ENCODE measurements at regions not wholly inside any gene's neighbourhood (a gene's known extent, or its start where the extent isn't known, plus 50 kb on each side); places are given as distances from the start of the nearest gene placed in this dataset.

DNA sequence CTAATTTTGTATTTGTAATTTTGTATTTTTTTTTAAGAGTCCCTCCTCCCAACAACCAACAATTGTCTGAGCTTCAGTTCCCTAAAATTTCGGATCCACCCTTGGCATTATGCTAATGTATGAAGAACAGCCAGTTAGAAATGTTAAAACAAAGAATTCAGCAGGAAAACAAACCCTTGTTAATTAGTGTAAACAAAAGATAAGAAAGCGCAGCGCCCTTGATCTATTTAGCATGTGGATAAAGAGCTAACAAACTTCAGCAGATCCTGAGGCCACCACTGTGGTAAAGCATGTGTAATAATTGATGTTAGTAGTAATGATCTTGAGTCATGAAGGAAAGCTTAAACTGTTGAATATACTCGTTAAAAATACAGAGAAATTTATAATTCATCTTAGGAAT lies 199.8 kb downstream of the TMX1 start:
- no peak overlapping the region for H3K18ac ChIP-seq (ENCODE audit: extremely low read depth, low read length)
- H3K27me3 ChIP-seq (replicated peaks in 1 of 4; ENCODE audit: control insufficient read depth in 3 of 4, extremely low read depth in 1 of 4, insufficient read depth in 3 of 4, low read length in 3 of 4): no peaks in the 10 kb centered on the region
- H2BK20ac ChIP-seq (ENCODE audit: low read length): no peak overlapping the region
- FAIRE-seq: no peak
- H2BK15ac ChIP-seq (ENCODE audit: low read length): no peak overlapping the region
- H2BK120ac ChIP-seq (replicated peaks; ENCODE audit: low read depth, low read length): no peak overlapping the region
- H3K14ac ChIP-seq (ENCODE audit: insufficient read length): no peak overlapping the region
- no peaks in the 10 kb centered on the region for H4K20me1 ChIP-seq (replicated peaks in 1 of 2; ENCODE audit: control insufficient read depth in 1 of 2, insufficient read depth in 2 of 2, low read length in 2 of 2)
- DNase-seq (ENCODE audit: low read depth in 1 of 2, low spot score in 2 of 2): no peak
- H2BK12ac ChIP-seq (ENCODE audit: low read depth, low read length): no peak overlapping the region
- H3K23me2 ChIP-seq (ENCODE audit: low read depth, low read length): no peaks in the 10 kb centered on the region
- no peak overlapping the region for H3K4me2 ChIP-seq (ENCODE audit: insufficient read depth in 1 of 2, low read depth in 2 of 2, low read length in 2 of 2)
- H3K79me2 ChIP-seq (ENCODE audit: control insufficient read depth in 1 of 2, insufficient read depth in 2 of 2, low read length in 2 of 2): no peaks in the 10 kb centered on the region
- no peak overlapping the region for H2AK5ac ChIP-seq (ENCODE audit: low read depth, low read length)
- H3K9ac ChIP-seq (replicated peaks in 1 of 4; ENCODE audit: extremely low read depth in 1 of 4, low read depth in 3 of 4, low read length in 3 of 4): no peak overlapping the region
- no peak overlapping the region for H3K56ac ChIP-seq (replicated peaks; ENCODE audit: insufficient read length, low read depth, low read length)
- no peak overlapping the region for H3K27ac ChIP-seq (ENCODE audit: low read depth, low read length)
- ChIA-PET CTCF (ENCODE audit: partially characterized antibody) (interaction anchor here (1.2 kb wide), 1 partner anchor 18 kb away, joined by 3 read pairs; no protein-coding TSS in a partner anchor), POLR2A (ENCODE audit: partially characterized antibody) (no interaction called here)
- H4K91ac ChIP-seq (replicated peaks; ENCODE audit: insufficient read length, low read length): no peak overlapping the region
- H3K4me1 ChIP-seq (replicated peaks in 1 of 4; ENCODE audit: control insufficient read depth in 3 of 4, insufficient read depth in 4 of 4, low read length in 3 of 4): 0 out of 7 replicates have a peak, but pooled peaks cover 0 to 3% (median 0%) of the 10 kb centered on the region in 4 experiments
- H3K23ac ChIP-seq (ENCODE audit: insufficient read length): no peak overlapping the region
- H4K5ac ChIP-seq (ENCODE audit: insufficient read length, low read depth, low read length): no peak overlapping the region
- H3K79me1 ChIP-seq (ENCODE audit: low read depth, low read length): no peaks in the 10 kb centered on the region
- 46% methylated on average over 4 of the region's 4 CpGs; no CpG with 5 or more reads in 1 of the 2 experiments for WGBS, 2 experiments (ENCODE audit: extremely low coverage in 1 of 2, insufficient coverage in 1 of 2, insufficient read length in 1 of 2, insufficient replicate concordance in 2 of 2, low coverage in 1 of 2, low lambda C conversion rate in 2 of 2, missing lambda C conversion rate in 1 of 2)
- no peak overlapping the region for H3K4ac ChIP-seq (replicated peaks; ENCODE audit: insufficient read length, low read depth, low read length)
- no peak for TF ChIP-seq HDAC6 (IDR thresholded peaks at IDR 0.05; ENCODE audit: low read depth, low read length)
- no peak for TF ChIP-seq RNF2 (IDR thresholded peaks at IDR 0.05; ENCODE audit: borderline replicate concordance, low read depth, low read length, missing control alignments, poor library complexity, severe bottlenecking)
- TF ChIP-seq SP4 (IDR thresholded peaks at IDR 0.05; ENCODE audit: low read length): no peak
- TF ChIP-seq SIX5 (IDR thresholded peaks at IDR 0.05; ENCODE audit: low read depth, low read length): no peak
- TF ChIP-seq BRCA1 (IDR thresholded peaks at IDR 0.05; ENCODE audit: low read depth, low read length): no peak
- TF ChIP-seq POU5F1 (IDR thresholded peaks at IDR 0.05; ENCODE audit: low read depth, low read length): no peak
- TF ChIP-seq RXRA (IDR thresholded peaks at IDR 0.05; ENCODE audit: insufficient read depth, low read depth, low read length): no peak
- TF ChIP-seq SRF (IDR thresholded peaks at IDR 0.05; ENCODE audit: low read depth, low read length): no peak
- no peak for TF ChIP-seq SP1 (IDR thresholded peaks at IDR 0.05; ENCODE audit: low read depth, low read length)
- TF ChIP-seq JUND (IDR thresholded peaks at IDR 0.05; ENCODE audit: low read length): no peak
- TF ChIP-seq, protein P1, sequence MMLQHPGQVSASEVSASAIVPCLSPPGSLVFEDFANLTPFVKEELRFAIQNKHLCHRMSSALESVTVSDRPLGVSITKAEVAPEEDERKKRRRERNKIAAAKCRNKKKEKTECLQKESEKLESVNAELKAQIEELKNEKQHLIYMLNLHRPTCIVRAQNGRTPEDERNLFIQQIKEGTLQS (IDR thresholded peaks at IDR 0.05; ENCODE audit: insufficient read depth, low read depth, low read length): no peak
- TF ChIP-seq YY1 (IDR thresholded peaks at IDR 0.05; ENCODE audit: low read depth, low read length): no peak
- TF ChIP-seq TBP (IDR thresholded peaks at IDR 0.05; ENCODE audit: low read depth, low read length): no peak
- no peak for TF ChIP-seq RAD21 (IDR thresholded peaks at IDR 0.05 in 1 of 2, conservative IDR thresholded peaks at IDR 0.05 in 1 of 2; ENCODE audit: low read depth in 2 of 2, low read length in 2 of 2)
- H3K4me3 ChIP-seq (ENCODE audit: extremely low read depth in 1 of 4, insufficient read depth in 2 of 4, low read depth in 3 of 4, low read length in 4 of 4): no peak overlapping the region
- H3K9me3 ChIP-seq (ENCODE audit: insufficient read depth in 2 of 2, low read depth in 1 of 2, low read length in 1 of 2): no peaks in the 10 kb centered on the region
- no peak overlapping the region for H2BK5ac ChIP-seq (ENCODE audit: low read depth, low read length)
- no peaks in the 10 kb centered on the region for H3K36me3 ChIP-seq (ENCODE audit: control insufficient read depth in 2 of 4, insufficient read depth in 4 of 4, low read length in 3 of 4)
- no peak overlapping the region for H4K8ac ChIP-seq (ENCODE audit: extremely low read depth, insufficient read depth, low read length)
- H2AFZ ChIP-seq (ENCODE audit: low read length): no peak overlapping the region

All from H1 (cell line).